OCI-LY3 (cell line): ENCODE measurements at regions not wholly inside any gene's neighbourhood (a gene's known extent, or its start where the extent isn't known, plus 50 kb on each side); places are given as distances from the start of the nearest gene placed in this dataset.

Experiments used
- H2AFZ ChIP-seq: fragments of 200-600, 300-600 bp; shearing (Covaris generic); 2 replicates; pipeline ENCODE4 v1.6.0; 2014; ENCODE audit warnings: antibody characterized with exemption, low read depth, low read length
- H3K27ac ChIP-seq: fragments of 200-600, 300-600 bp; sonication (generic); 2 replicates; pipeline ENCODE4 v1.5.1; 2014; ENCODE audit warnings: mild to moderate bottlenecking, low read length, moderate library complexity, mixed read lengths
- H3K27me3 ChIP-seq: fragments of 200-600, 300-600 bp; sonication (generic); 2 replicates; pipeline ENCODE4 v1.6.1; 2014; ENCODE audit warnings: low read depth, low read length, mixed read lengths
- H3K36me3 ChIP-seq: fragments of 200-600, 300-600 bp; sonication (generic); replicated peaks from 2 replicates; pipeline ENCODE3; 2014; ENCODE audit warnings: low read depth, low read length, mixed read lengths
- H3K4me1 ChIP-seq: fragments of 300-600, 200-600 bp; sonication (generic); 2 replicates; pipeline ENCODE4 v1.6.1; 2014; ENCODE audit warnings: low read length, mixed read lengths
- H3K4me2 ChIP-seq: fragments of 200-600, 300-600 bp; sonication (generic); 2 replicates; pipeline ENCODE4 v1.6.1; 2014; ENCODE audit warnings: low read length, mixed read lengths
- H3K4me3 ChIP-seq: fragments of 300-600, 200-600 bp; sonication (generic); 2 replicates; pipeline ENCODE4 v1.5.1; 2014; ENCODE audit warnings: antibody characterized with exemption, mild to moderate bottlenecking, low read length, moderate library complexity
- H3K79me2 ChIP-seq: fragments of 300-600, 200-600 bp; shearing (Covaris generic); 2 replicates; pipeline ENCODE4 v1.6.1; 2014; ENCODE audit warnings: mild to moderate bottlenecking, low read length, mixed read lengths
- H3K9ac ChIP-seq: fragments of 300-600, 200-600 bp; shearing (Covaris generic); 2 replicates; pipeline ENCODE4 v1.6.0; 2014; ENCODE audit warnings: mild to moderate bottlenecking, low read length, moderate library complexity
- H3K9me3 ChIP-seq: fragments of 200-600, 300-600 bp; shearing (Covaris generic); 2 replicates; pipeline ENCODE4 v1.6.1; 2014; ENCODE audit warnings: low read length, mixed read lengths; ENCODE audit not compliant: insufficient read depth
- H4K20me1 ChIP-seq: fragments of 200-600, 300-600 bp; sonication (generic); 2 replicates; pipeline ENCODE4 v1.6.1; 2016; ENCODE audit warnings: low read length, mixed read lengths; ENCODE audit not compliant: insufficient read depth
- CTCF ChIP-seq: fragments of 200-600, 300-600 bp; sonication (generic); IDR thresholded peaks from 2 replicates; pipeline ENCODE4 v1.5.1; 2014; ENCODE audit warnings: antibody characterized with exemption, low read length, low read depth
- EZH2phosphoT487 ChIP-seq: fragments of 200-600 bp; shearing (Covaris generic); IDR thresholded peaks from 2 replicates; pipeline ENCODE4 v1.6.1; 2018; ENCODE audit warnings: antibody characterized with exemption, mixed run types, low read depth

GRCh38 chr5:60260658-60261057, 367.1 kb upstream of the PDE4D start:
- Histone ChIP-seq H3K4me2 (no peak overlapping the region), H2AFZ (no peak overlapping the region), H3K4me1 (no peaks in the 10 kb centered on the region), H3K9me3 (no peaks in the 10 kb centered on the region), H3K27me3 (no peaks in the 10 kb centered on the region), H3K9ac (no peak overlapping the region), H3K4me3 (no peak overlapping the region), H4K20me1 (no peaks in the 10 kb centered on the region), H3K36me3 (no peaks in the 10 kb centered on the region), H3K79me2 (no peaks in the 10 kb centered on the region), H3K27ac (no peak overlapping the region)
- TF ChIP-seq EZH2phosphoT487 (no peak), CTCF (no peak)

- H3K27me3 ChIP-seq = no peaks in the 10 kb centered on the region
- TF ChIP-seq EZH2phosphoT487 (no peak), CTCF (no peak)
These were observed 366.2 kb upstream of the PDE4D start for GRCh38 chr5:60259730-60260129.

GRCh38 chr5:60257596-60258271, 364.2 kb upstream of the PDE4D start:
- Histone ChIP-seq H3K4me3 (no peak overlapping the region), H3K79me2 (no peaks in the 10 kb centered on the region), H3K4me2 (no peak overlapping the region), H3K27ac (no peak overlapping the region), H3K27me3 (no peaks in the 10 kb centered on the region), H4K20me1 (no peaks in the 10 kb centered on the region), H2AFZ (no peak overlapping the region), H3K36me3 (no peaks in the 10 kb centered on the region), H3K9me3 (no peaks in the 10 kb centered on the region), H3K4me1 (no peaks in the 10 kb centered on the region), H3K9ac (no peak overlapping the region)
- TF ChIP-seq CTCF (no peak), EZH2phosphoT487 (no peak)

More at GRCh38 chr5:60259730-60260129, 366.2 kb upstream of the PDE4D start:
- Histone ChIP-seq H3K36me3 (no peaks in the 10 kb centered on the region), H3K4me3 (no peak overlapping the region), H3K9ac (no peak overlapping the region), H3K4me2 (no peak overlapping the region), H3K9me3 (no peaks in the 10 kb centered on the region), H3K79me2 (no peaks in the 10 kb centered on the region), H4K20me1 (no peaks in the 10 kb centered on the region), H3K4me1 (no peaks in the 10 kb centered on the region), H3K27ac (no peak overlapping the region), H2AFZ (no peak overlapping the region)

GRCh38 chr5:60256546-60256945, 363.0 kb upstream of the PDE4D start:
- no peak overlapping the region for H3K4me2 ChIP-seq
- no peaks in the 10 kb centered on the region for H3K27me3 ChIP-seq
- no peak overlapping the region for H2AFZ ChIP-seq
- no peak overlapping the region for H3K27ac ChIP-seq
- no peaks in the 10 kb centered on the region for H3K36me3 ChIP-seq
- no peak overlapping the region for H3K4me3 ChIP-seq
- no peaks in the 10 kb centered on the region for H3K79me2 ChIP-seq
- no peak overlapping the region for H3K9ac ChIP-seq
- no peaks in the 10 kb centered on the region for H4K20me1 ChIP-seq
- TF ChIP-seq CTCF (no peak), EZH2phosphoT487 (no peak)
- H3K9me3 ChIP-seq = no peaks in the 10 kb centered on the region
- H3K4me1 ChIP-seq = no peaks in the 10 kb centered on the region
